ENCODE measurements at regions not wholly inside any gene's neighbourhood (a gene's known extent, or its start where the extent isn't known, plus 50 kb on each side); places are given as distances from the start of the nearest gene placed in this dataset.
"Not testable (repeated sequence)": the region's sequence is repeated elsewhere in the genome, so short reads cannot be mapped to it uniquely, and the experiment has no call there.

- no peak for DNase-seq
Measured at GRCh38 chr3:21995079-21995607, 244.1 kb upstream of the ZNF385D start.

DNA sequence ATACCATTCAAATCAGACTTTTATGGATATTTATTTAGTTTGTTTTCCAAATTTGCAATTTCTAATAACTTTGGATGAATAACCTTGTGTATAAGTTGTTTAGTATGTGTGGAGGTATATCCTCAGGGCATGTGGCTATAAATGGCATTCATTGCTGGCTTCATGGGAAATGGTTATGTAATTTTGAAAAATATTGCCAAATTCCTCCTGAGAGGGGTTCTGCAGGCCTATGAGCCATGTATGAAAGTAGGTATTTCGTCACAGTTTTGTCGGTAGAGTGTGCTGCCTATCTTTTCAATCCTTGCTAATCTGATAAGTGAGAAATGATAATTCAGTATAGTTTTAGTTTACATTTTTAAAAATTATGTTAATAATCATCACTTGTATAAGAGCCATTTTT, 256.4 kb upstream of the ZNF385D start:
- no peak for DNase-seq

GRCh38 chr3:22010997-22011396, 260.0 kb upstream of the ZNF385D start:
- DNase-seq = no peak

DNA sequence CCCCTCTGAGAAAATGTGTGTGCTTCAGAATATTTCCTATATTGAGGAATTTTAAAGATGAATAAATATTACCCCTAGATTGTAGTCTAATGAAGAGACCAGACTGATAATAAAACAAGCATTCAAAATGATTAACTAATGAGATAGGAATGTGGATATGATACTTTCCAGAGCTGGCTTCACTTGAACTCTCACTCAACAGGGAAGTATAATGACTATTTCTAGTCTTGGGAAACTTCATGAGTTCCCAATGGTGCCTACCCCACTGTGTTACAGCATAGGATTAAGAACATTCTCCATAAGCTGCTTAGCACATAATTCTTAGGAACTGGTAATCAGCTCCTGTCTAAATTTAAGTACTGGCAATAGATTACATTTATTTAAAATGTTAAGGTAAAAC, 261.5 kb upstream of the ZNF385D start:
- no peak for DNase-seq

DNA sequence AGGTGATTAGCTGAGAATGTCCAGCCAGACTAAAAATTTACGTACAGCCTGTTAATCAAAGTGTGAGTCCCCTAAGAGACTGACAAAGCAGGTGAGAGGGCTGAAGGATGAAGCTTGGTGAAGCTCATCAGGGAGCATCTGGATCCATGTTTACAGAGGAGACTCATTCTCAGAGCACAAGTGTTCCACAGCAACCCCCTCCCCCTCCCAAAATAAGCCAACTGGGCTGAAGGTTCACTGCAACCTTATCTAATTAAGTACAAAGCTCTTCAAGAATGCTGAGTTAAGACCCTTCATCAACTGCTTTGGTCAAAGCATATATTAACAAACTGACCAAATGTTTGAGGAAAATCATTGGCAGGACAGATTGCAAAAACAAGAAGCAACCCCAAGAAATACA, 262.6 kb upstream of the ZNF385D start:
- no peak for DNase-seq

- no peak for DNase-seq
Measured at GRCh38 chr3:22016197-22016596, 265.2 kb upstream of the ZNF385D start.

DNA sequence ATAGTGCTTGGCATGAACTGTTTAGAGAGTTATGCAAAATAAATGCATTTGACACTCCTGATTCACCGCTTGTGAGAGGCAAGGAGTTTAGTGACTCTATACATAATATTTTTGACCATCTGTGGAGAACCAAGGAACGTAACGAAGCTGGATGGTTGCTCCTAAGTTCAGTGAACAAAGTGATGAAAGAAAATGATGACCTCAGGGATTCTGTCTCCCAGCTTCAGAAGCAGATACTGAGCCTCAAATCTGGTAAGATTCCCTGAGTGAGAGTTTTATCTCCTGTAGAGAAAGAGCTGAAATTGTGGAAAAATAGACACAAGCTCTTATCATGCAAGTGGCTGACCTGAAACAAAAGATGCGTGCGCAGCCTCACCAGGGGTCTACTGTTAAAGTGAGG, 273.6 kb upstream of the ZNF385D start:
- not testable (repeated sequence) for DNase-seq

- DNase-seq = no peak
Measured at GRCh38 chr3:22029480-22029879, 278.5 kb upstream of the ZNF385D start.

GRCh38 chr3:22039161-22039560, 288.2 kb upstream of the ZNF385D start:
- DNase-seq = no peak

DNA sequence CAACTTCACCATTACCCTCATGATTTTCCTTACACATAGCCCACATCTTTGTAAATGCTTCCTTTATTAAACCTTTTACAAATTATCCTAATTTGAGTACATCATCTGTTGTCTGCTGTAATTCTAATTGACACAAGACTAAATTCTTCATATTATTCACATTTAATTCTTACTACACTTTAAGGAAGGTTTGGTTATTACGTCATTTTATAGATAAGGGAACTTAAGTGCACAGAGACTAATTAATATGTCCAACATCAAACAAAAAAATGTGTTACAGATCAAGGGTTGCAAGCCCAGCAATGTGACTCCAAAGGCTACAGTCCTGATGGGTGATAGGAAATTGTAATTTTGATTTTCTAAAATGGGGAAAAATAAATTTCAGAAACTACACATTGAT, 289.1 kb upstream of the ZNF385D start:
- DNase-seq = no peak

- no peak for DNase-seq
Measured at GRCh38 chr3:22045882-22046281, 294.9 kb upstream of the ZNF385D start.

DNA sequence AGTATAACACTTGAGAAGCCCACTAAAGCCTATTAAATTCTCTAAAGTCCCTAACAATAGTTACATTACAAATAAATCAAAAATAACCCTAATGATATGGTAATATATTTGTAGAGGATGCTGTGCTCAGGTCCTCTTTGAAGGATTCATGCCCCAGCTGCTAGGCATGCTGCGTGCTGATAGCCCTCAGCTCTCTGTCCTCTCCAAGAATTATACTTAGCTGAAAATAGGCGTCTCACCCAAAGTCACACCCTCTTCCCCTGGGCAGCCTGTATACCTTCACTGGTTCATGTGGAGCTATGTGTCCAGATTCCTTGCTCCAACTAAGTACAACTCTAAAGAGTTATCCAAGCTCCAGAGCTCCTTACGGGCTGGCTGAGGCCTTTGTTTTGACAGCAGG, 312.5 kb upstream of the ZNF385D start:
- no peak for DNase-seq

GRCh38 chr3:22068619-22069018, 317.6 kb upstream of the ZNF385D start:
- no peak for DNase-seq

GRCh38 chr3:22088204-22088603, 337.2 kb upstream of the ZNF385D start:
- DNase-seq = no peak

DNA sequence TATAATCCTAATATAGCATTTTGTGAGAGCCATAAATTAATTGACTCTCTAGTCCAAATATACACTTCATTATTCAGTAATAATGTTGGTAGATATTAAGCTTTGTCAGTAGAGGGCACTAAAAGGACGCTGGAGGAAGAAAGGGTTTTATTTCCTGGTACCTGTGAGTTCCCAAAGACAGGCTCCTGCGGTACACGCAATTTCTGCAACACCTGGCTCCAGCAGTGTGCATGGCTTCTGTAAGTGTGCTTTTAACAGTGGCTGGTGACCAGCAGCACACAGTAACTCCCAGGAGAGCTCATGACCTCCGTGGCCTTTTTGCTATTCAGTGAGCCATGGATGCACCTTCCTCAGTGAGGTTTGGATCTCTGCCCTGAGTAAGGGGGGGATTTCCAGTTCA, 338.3 kb upstream of the ZNF385D start:
- DNase-seq = no peak

DNA sequence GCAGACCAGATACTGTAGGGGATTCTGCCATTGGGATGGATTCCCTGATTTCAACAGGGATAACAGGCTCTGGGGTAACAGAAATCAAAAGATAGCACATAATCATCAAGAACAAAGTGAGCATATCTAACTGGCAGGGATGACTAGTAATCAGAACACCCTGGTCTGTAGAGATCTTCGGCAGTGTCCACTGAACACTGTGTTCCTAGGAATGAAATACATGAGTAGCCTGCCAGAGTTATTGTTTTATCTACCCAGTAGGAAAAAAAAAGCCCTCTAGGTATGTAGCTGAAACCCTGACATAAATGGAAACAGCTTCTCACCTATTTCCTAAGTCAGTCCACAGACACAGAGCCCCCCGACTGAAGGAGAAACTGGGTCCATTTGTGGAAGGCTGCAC, 340.3 kb upstream of the ZNF385D start:
- no peak for DNase-seq

- no peak for DNase-seq
Measured at GRCh38 chr3:22098021-22098420, 347.0 kb upstream of the ZNF385D start.

DNA sequence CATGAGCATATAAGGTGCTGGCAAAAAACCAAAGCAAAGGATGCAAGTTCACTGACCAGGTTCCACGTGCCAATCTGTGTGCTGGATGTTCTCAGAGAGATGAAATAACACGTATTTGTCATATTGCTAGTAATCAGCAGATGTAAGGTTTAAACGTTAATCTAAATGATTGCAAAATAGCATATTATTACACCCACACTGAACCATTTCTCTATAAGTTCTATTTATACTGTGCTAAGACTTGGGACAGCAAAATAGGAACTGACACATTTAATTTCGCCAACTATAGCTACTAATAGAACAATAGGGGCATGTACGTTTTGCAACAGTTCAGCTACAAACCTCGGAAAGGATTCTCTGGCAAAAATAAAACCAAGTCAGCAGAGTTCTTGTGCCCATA, 350.3 kb upstream of the ZNF385D start:
- DNase-seq = no peak

GRCh38 chr3:22101811-22102210, 350.8 kb upstream of the ZNF385D start:
- DNase-seq = no peak

DNA sequence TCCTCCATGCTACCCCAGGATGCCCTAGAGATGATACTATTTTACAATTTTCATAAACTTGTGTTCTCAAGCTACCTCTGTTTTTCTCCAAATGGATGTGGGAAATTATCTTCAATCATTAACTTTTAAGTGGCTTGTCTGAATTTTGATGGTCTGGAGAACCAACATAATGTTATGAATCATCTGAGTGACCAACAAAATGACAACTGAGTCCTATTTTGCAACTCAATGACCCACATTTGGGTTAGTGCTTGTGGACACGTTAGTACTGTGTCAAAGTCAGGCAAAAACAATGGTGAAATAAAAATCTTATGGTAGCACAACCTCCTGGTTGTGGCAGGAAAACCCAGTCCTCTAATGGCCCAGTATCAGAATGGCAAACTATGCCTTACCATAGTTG, 352.4 kb upstream of the ZNF385D start:
- DNase-seq = no peak

GRCh38 chr3:22106213-22106896, 355.3 kb upstream of the ZNF385D start:
- DNase-seq = no peak

- no peak for DNase-seq
Measured at GRCh38 chr3:22111226-22111625, 360.2 kb upstream of the ZNF385D start.

GRCh38 chr3:22113453-22113852, 362.4 kb upstream of the ZNF385D start:
- DNase-seq = no peak

DNA sequence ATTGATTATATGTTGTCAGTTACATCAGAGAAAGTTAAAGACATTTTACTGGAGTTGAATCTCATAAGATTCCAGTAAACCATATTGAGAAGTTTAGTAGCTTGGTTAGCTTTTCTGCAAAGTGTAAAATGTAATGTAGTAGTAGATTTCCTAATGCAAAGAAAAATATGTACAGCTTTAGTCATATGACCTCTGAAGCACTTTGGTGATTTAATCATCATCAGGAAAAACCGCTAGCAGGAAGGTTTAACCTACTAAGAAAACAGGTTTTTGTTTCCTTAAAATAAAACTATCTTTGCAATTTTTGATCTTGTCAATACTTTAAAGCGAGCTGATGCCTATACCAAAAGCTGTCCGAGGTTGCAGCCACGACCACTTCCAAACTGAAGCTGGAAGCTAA, 364.6 kb upstream of the ZNF385D start:
- DNase-seq = no peak

GRCh38 chr3:22117091-22117490, 366.1 kb upstream of the ZNF385D start:
- no peak for DNase-seq
